Activated CD8-positive, alpha-beta memory T cell treated with anti-CD3 and anti-CD28 coated beads, Interleukin-2, amount 50 U/mL, for 24 hours (primary cell): ENCODE measurements at regions not wholly inside any gene's neighbourhood (a gene's known extent, or its start where the extent isn't known, plus 50 kb on each side); places are given as distances from the start of the nearest gene placed in this dataset.

Experiments
- DNase-seq: peaks from one replicate; pipeline ENCODE4 v3.0.0-alpha.2; 2020; ENCODE audit errors: extremely low read depth

- no peak for DNase-seq
Measured at GRCh38 chr11:127493330-127494022, 492.9 kb upstream of the KIRREL3 start.

- DNase-seq: no peak
Measured at GRCh38 chr11:127492029-127492428, 491.5 kb upstream of the KIRREL3 start.

GRCh38 chr11:127491589-127491988, 491.0 kb upstream of the KIRREL3 start:
- no peak for DNase-seq

- DNase-seq: no peak
Measured at GRCh38 chr11:127490896-127491295, 490.3 kb upstream of the KIRREL3 start.

- no peak for DNase-seq
Measured at GRCh38 chr11:127485541-127485940, 485.0 kb upstream of the KIRREL3 start.

- no peak for DNase-seq
Measured at GRCh38 chr11:127481391-127481790, 480.8 kb upstream of the KIRREL3 start.

GRCh38 chr11:127478826-127479225, 478.3 kb upstream of the KIRREL3 start:
- no peak for DNase-seq

- no peak for DNase-seq
Measured at GRCh38 chr11:127474766-127475165, 474.2 kb upstream of the KIRREL3 start.

GRCh38 chr11:127472505-127472904, 471.9 kb upstream of the KIRREL3 start:
- DNase-seq: no peak

GRCh38 chr11:127471662-127472061, 471.1 kb upstream of the KIRREL3 start:
- DNase-seq: no peak

- no peak for DNase-seq
Measured at GRCh38 chr11:127470306-127470884, 469.8 kb upstream of the KIRREL3 start.

- no peak for DNase-seq
Measured at GRCh38 chr11:127464325-127464724, 463.8 kb upstream of the KIRREL3 start.

- DNase-seq: no peak
Measured at GRCh38 chr11:127462065-127462344, 461.4 kb upstream of the KIRREL3 start.

- no peak for DNase-seq
Measured at GRCh38 chr11:127461241-127462064, 460.9 kb upstream of the KIRREL3 start.

- DNase-seq: no peak
Measured at GRCh38 chr11:127458561-127458960, 458.0 kb upstream of the KIRREL3 start.

GRCh38 chr11:127454856-127455255, 454.3 kb upstream of the KIRREL3 start:
- no peak for DNase-seq

- no peak for DNase-seq
Measured at GRCh38 chr11:127452533-127452932, 452.0 kb upstream of the KIRREL3 start.

- no peak for DNase-seq
Measured at GRCh38 chr11:127451861-127452260, 451.3 kb upstream of the KIRREL3 start.

- DNase-seq: no peak
Measured at GRCh38 chr11:127448101-127448500, 447.5 kb upstream of the KIRREL3 start.

- DNase-seq: no peak
Measured at GRCh38 chr11:127445476-127445875, 444.9 kb upstream of the KIRREL3 start.

GRCh38 chr11:127443297-127443696, 442.7 kb upstream of the KIRREL3 start:
- no peak for DNase-seq

- DNase-seq: no peak
Measured at GRCh38 chr11:127440616-127441015, 440.0 kb upstream of the KIRREL3 start.

GRCh38 chr11:127425281-127425680, 424.7 kb upstream of the KIRREL3 start:
- DNase-seq: no peak
